A673 (cell line): ENCODE measurements at regions not wholly inside any gene's neighbourhood (a gene's known extent, or its start where the extent isn't known, plus 50 kb on each side); places are given as distances from the start of the nearest gene placed in this dataset.
"Not testable (repeated sequence)": the region's sequence is repeated elsewhere in the genome, so short reads cannot be mapped to it uniquely, and the experiment has no call there.

Experiments
- BruUV-seq: library from RNA; stranded (reverse); fragments of 400-500 nt; replicated peaks from 2 replicates; lab custom pipeline; 2021; lab: Mats Ljungman, UMichigan
- CTCF ChIA-PET: fragments of 300-600 bp; sonication (Branson Sonifier 250); formaldehyde crosslinking; loops from one replicate; lab custom pipeline; 2022; ENCODE audit warnings: antibody characterized with exemption; lab: Charles Lee
- POLR2A ChIA-PET: fragments of 300-600 bp; sonication (Branson Sonifier 250); formaldehyde crosslinking; loops from one replicate; lab custom pipeline; 2022; ENCODE audit warnings: antibody characterized with exemption; ENCODE audit not compliant: low non-redundant PET; lab: Charles Lee
- DNase-seq: peaks from one replicate; pipeline ENCODE4 v3.0.0-alpha.2; 2015; ENCODE audit warnings: low spot score
- H3K27ac ChIP-seq: fragments of 200-600 bp; sonication (generic); 2 replicates; pipeline ENCODE4 v1.5.1; 2016; ENCODE audit warnings: mixed run types, low read depth, mild to moderate bottlenecking, mixed read lengths, antibody characterized with exemption, low read length; ENCODE audit not compliant: poor library complexity, severe bottlenecking
- H3K27me3 ChIP-seq: fragments of 200-600 bp; sonication (generic); replicated peaks from 2 replicates; pipeline ENCODE4 v1.6.1; 2017; ENCODE audit warnings: mixed run types, low read depth, mild to moderate bottlenecking, mixed read lengths, antibody characterized with exemption, low read length; ENCODE audit not compliant: insufficient read depth, poor library complexity
- H3K36me3 ChIP-seq: fragments of 200-600 bp; sonication (generic); 2 replicates; pipeline ENCODE4 v1.6.1; 2016; ENCODE audit warnings: mixed run types, mild to moderate bottlenecking, mixed read lengths, antibody characterized with exemption, low read length; ENCODE audit not compliant: insufficient read depth, poor library complexity, severe bottlenecking
- H3K4me1 ChIP-seq: fragments of 200-600 bp; sonication (generic); 2 replicates; pipeline ENCODE4 v1.6.1; 2017; ENCODE audit warnings: mixed run types, mild to moderate bottlenecking, mixed read lengths, antibody characterized with exemption, low read length; ENCODE audit not compliant: insufficient read depth, poor library complexity, severe bottlenecking
- H3K4me3 ChIP-seq: fragments of 200-600 bp; sonication (generic); 2 replicates; pipeline ENCODE4 v1.5.1; 2016; ENCODE audit warnings: low read depth, mixed run types, mild to moderate bottlenecking, mixed read lengths, low read length; ENCODE audit not compliant: poor library complexity, severe bottlenecking
- H3K9me3 ChIP-seq: fragments of 200-600 bp; sonication (generic); 2 replicates; pipeline ENCODE4 v1.6.1; 2016; ENCODE audit warnings: mixed run types, low read depth, mild to moderate bottlenecking, mixed read lengths, antibody characterized with exemption, low read length; ENCODE audit not compliant: poor library complexity, severe bottlenecking
- intact Hi-C: fragments of 100-400 bp; cut with micrococcal nuclease; formaldehyde crosslinking; loops from one replicate; pipeline ENCODE4 v1.10.0; 2022; ENCODE audit not compliant: unreplicated experiment
- TF ChIP-seq, protein P1 (sequence below): fragments of 300-800, 200-600 bp; sonication (generic); conservative IDR thresholded peaks from 2 replicates; pipeline ENCODE4 v1.5.1; 2017; ENCODE audit warnings: low read depth, mild to moderate bottlenecking, antibody characterized with exemption, low read length, moderate library complexity, mixed read lengths

DNA sequence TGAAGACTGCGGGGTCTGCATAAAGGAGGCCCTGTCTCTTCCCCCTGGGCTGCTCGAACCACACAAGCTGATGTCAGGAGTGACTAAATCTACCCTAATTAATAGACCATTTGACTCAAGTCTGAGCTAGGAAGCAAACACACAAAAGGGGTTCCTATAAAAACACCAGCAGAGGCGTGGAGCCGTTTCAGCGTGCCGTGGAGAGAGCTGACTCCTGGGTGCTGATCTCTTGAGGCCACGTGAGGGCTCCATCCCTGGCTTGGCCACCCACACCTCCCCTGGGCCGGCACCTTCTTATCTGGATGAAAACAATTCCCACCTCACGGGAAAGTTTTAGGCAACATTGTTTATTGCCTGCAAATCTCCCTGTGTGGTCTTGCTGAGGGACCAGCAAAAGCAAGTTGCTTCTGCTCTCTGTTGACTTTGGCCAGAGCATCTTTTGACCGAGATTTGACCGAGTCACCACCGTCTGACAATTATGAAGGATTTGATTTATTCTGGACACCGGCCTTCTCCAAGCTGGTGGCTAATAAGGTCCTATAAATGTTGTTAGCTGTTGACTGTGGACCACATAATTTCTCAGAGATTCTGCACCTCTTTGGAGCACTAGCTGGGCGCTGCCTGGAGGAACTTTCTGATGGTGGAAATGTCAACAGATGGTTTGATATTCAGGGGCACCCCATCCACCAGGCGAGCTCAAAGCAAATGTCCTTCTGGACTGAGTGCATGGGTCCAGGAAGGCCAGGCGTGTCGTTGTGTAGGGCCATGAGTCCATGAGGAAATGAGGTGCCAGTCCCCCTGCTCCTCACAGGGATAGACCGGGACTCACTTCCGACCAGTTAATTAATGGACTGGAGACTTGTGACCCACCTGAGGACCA is 330.0 kb downstream of the CACNA1B start:
- H3K36me3 ChIP-seq, H3K27me3 ChIP-seq, intact Hi-C loops, POLR2A ChIA-PET, H3K4me1 ChIP-seq, DNase-seq, CTCF ChIA-PET, H3K9me3 ChIP-seq, BruUV-seq, H3K27ac ChIP-seq, H3K4me3 ChIP-seq: not testable (repeated sequence)

DNA sequence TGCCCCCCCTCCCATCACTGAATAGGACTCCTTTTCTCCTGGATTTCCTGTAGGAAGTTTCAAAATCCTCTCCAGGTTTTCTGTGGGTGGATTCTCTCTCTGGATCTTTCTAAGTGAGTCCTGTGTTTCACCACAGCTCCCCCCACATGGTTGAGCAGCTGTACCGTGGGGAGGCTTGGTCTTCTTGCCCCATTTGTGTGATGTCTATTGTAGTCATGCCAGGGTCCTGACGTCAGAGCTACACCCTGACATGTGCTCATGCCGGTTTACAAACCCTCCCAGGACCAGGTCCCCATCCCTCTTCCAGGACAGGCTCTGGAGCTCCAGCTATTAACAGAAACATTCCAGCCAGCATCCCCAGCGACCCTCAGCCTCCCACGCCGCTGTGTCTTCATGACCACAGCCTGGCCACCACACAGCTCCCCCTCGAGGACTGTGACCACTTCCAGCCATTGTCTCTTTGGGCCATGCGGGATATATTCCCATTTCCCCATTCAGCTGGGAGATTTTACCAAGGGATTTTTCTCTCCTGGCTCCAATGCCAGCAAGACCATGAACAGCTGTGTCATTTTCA is 331.6 kb downstream of the CACNA1B start:
- H3K27me3 ChIP-seq, BruUV-seq, intact Hi-C loops, H3K4me3 ChIP-seq, H3K36me3 ChIP-seq, H3K9me3 ChIP-seq, DNase-seq, H3K4me1 ChIP-seq, H3K27ac ChIP-seq, CTCF ChIA-PET, POLR2A ChIA-PET: not testable (repeated sequence)

DNA sequence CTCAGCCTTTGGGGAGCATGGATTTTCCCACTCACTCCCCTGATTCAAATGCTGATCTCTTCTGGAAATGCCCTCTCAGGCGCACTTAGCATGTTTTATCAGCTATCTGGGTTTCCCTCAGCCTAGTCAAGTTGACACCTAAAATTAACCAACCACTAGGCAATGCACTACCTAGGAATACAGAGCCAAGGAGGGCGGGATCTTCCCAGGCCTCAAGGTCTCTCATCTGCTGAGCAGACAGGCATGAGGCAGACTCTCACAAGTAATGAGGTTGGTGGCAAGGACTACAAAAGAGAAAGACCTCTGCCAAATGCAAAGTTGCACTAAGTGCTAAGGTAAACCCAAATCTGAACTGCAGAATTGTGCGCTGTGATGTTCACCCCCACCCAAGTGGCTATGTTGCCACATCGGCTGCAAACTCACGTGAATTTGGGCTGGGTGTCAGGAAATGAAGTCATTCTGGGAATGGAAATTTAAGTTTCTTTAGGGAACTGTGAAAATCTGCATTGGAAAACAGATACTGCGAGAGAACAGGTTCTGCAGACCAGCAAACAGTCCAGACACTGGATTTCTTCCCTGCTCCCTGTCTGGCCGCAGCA is 332.9 kb downstream of the CACNA1B start:
- DNase-seq, H3K27ac ChIP-seq, H3K36me3 ChIP-seq, H3K4me1 ChIP-seq, H3K27me3 ChIP-seq, BruUV-seq, POLR2A ChIA-PET, intact Hi-C loops, CTCF ChIA-PET, H3K9me3 ChIP-seq, H3K4me3 ChIP-seq: not testable (repeated sequence)

DNA sequence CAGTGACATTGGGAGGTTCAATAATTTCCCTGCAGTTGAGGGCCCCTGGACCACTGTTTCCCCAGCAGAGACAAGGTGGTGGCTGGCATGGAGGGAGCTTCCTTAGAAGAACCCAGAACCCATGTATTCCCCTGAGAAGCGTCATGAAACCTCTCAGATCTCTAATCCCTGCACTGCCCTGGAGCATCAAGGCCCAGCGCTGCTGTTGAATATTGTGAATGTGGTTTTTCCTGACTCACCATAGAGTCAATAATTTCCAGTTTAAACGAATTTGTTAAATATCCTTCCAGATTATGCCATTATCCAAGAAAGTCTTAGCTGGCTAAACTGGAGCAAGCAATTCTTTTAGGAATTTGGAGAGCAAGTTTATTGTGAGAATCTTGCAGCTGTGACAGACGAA is 333.5 kb downstream of the CACNA1B start:
- BruUV-seq, POLR2A ChIA-PET, H3K27me3 ChIP-seq, H3K36me3 ChIP-seq, DNase-seq, H3K9me3 ChIP-seq, CTCF ChIA-PET, H3K4me1 ChIP-seq, H3K27ac ChIP-seq, H3K4me3 ChIP-seq, intact Hi-C loops: not testable (repeated sequence)

DNA sequence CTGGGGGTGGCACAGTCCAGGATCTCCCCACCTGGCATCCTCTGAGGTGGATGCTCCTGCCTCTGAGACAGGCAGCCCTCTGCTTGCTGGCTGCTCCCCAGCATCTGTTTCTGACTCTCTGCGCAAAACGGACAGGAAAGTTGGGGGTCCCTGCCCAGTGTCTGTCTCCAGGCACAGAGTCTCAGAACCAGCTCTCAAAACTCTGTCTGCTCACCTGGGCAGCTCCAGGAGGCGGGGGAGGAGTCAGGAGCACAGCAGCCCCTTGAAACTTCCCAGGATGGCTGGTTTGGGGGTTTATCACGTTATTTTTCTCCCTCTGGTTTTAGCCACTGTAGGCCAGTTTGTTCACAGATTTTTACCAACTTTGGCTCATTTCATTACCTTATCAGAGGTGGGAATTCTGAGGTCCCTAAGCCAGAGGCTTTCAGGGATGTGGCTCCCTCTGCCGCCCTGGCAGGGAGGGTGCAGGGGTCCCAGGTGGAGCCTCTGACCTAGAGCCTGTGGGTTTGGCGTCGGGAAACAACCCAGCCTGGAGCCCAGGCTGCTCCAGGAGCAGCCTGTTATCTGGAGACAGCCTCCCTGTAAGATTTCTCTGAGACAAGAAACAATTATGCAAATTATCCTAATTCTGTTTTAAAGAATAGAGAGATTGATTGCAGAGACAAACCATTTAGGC is 334.1 kb downstream of the CACNA1B start:
- BruUV-seq, H3K27me3 ChIP-seq, H3K4me3 ChIP-seq, H3K27ac ChIP-seq, POLR2A ChIA-PET, H3K9me3 ChIP-seq, intact Hi-C loops, CTCF ChIA-PET, H3K4me1 ChIP-seq, DNase-seq, H3K36me3 ChIP-seq: not testable (repeated sequence)
- TF ChIP-seq, protein P1, sequence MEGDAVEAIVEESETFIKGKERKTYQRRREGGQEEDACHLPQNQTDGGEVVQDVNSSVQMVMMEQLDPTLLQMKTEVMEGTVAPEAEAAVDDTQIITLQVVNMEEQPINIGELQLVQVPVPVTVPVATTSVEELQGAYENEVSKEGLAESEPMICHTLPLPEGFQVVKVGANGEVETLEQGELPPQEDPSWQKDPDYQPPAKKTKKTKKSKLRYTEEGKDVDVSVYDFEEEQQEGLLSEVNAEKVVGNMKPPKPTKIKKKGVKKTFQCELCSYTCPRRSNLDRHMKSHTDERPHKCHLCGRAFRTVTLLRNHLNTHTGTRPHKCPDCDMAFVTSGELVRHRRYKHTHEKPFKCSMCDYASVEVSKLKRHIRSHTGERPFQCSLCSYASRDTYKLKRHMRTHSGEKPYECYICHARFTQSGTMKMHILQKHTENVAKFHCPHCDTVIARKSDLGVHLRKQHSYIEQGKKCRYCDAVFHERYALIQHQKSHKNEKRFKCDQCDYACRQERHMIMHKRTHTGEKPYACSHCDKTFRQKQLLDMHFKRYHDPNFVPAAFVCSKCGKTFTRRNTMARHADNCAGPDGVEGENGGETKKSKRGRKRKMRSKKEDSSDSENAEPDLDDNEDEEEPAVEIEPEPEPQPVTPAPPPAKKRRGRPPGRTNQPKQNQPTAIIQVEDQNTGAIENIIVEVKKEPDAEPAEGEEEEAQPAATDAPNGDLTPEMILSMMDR = peak; percentile 30; the same call in 1 of the 2 replicates

DNA sequence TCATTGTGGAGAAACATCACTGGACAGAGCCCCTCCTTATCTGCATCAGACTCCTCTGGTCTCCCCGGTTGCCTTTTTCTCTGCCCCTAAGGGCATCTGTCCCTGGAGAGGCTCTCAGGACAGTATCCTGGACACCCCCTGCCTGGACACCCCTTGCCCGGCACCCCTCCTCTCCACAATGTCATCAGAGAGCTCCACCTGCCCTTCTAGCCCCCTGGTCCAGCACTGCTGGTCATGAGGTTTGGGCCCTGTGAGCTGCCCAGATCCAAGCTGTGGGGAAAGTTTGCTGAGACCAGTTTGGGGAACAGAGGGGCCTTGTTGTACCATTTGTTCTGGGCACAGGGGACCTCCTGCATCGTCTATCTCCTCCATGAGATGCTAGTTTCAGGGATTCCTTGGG is 335.2 kb downstream of the CACNA1B start:
- BruUV-seq, H3K27me3 ChIP-seq, CTCF ChIA-PET, intact Hi-C loops, POLR2A ChIA-PET, DNase-seq, H3K27ac ChIP-seq, H3K4me3 ChIP-seq, H3K9me3 ChIP-seq, H3K4me1 ChIP-seq, H3K36me3 ChIP-seq: not testable (repeated sequence)
